DOHH2 (cell line): ENCODE measurements at regions not wholly inside any gene's neighbourhood (a gene's known extent, or its start where the extent isn't known, plus 50 kb on each side); places are given as distances from the start of the nearest gene placed in this dataset.

Source experiments
- H3F3A ChIP-seq: fragments of 200-600 bp; sonication (generic), shearing (Covaris generic); 2 replicates; pipeline ENCODE4 v1.6.0; 2016; ENCODE audit warnings: antibody characterized with exemption, mild to moderate bottlenecking; ENCODE audit not compliant: control insufficient read depth, insufficient read depth
- H3K27ac ChIP-seq: fragments of 200-600 bp; sonication (generic); 2 replicates; pipeline ENCODE4 v1.5.1; 2014; ENCODE audit warnings: low read depth, mild to moderate bottlenecking, low read length, moderate library complexity
- H3K27me3 ChIP-seq: fragments of 200-600 bp; sonication (generic); 2 replicates; pipeline ENCODE4 v1.6.1; 2014; ENCODE audit warnings: mild to moderate bottlenecking, low read length, mixed read lengths; ENCODE audit not compliant: control insufficient read depth
- H3K36me3 ChIP-seq: fragments of 200-600 bp; sonication (generic); 2 replicates; pipeline ENCODE4 v1.6.1; 2014; ENCODE audit warnings: mild to moderate bottlenecking, low read length, moderate library complexity, mixed read lengths; ENCODE audit not compliant: control insufficient read depth
- H3K4me1 ChIP-seq: fragments of 200-600 bp; sonication (generic); 2 replicates; pipeline ENCODE4 v1.6.1; 2014; ENCODE audit warnings: mild to moderate bottlenecking, low read length, mixed read lengths; ENCODE audit not compliant: control insufficient read depth
- H3K4me2 ChIP-seq: fragments of 200-600 bp; sonication (generic); 2 replicates; pipeline ENCODE4 v1.6.0; 2014; ENCODE audit warnings: mild to moderate bottlenecking, low read length, moderate library complexity
- H3K4me3 ChIP-seq: fragments of 200-600 bp; sonication (generic); 2 replicates; pipeline ENCODE4 v1.5.1; 2014; ENCODE audit warnings: mild to moderate bottlenecking, low read length, mixed read lengths
- H3K79me2 ChIP-seq: fragments of 200-600 bp; sonication (generic); 2 replicates; pipeline ENCODE4 v1.6.1; 2014; ENCODE audit warnings: mild to moderate bottlenecking, low read length, mixed read lengths; ENCODE audit not compliant: control insufficient read depth
- H3K9me2 ChIP-seq: fragments of 200-600 bp; sonication (generic); replicated peaks from 2 replicates; pipeline ENCODE4 v1.6.1; 2014; ENCODE audit warnings: mild to moderate bottlenecking, low read length, mixed read lengths; ENCODE audit not compliant: control insufficient read depth
- H3K9me3 ChIP-seq: fragments of 200-600 bp; sonication (generic); 2 replicates; pipeline ENCODE4 v1.6.1; 2014; ENCODE audit warnings: antibody characterized with exemption, low read length, mixed read lengths; ENCODE audit not compliant: control insufficient read depth, insufficient read depth
- H4K20me1 ChIP-seq: fragments of 200-600 bp; sonication (generic); 2 replicates; pipeline ENCODE4 v1.6.0; 2014; ENCODE audit warnings: low read depth, mild to moderate bottlenecking, antibody characterized with exemption, low read length, moderate library complexity; ENCODE audit not compliant: control insufficient read depth, insufficient read depth
- CTCF ChIP-seq: fragments of 200-600 bp; sonication (generic); IDR thresholded peaks from one replicate; pipeline ENCODE4 v1.5.1; 2014; ENCODE audit warnings: antibody characterized with exemption, mild to moderate bottlenecking, low read depth, low read length; ENCODE audit not compliant: poor library complexity, severe bottlenecking
- EZH2phosphoT487 ChIP-seq: fragments of 200-600 bp; sonication (generic); IDR thresholded peaks from 2 replicates; pipeline ENCODE4 v1.6.1; 2017; ENCODE audit warnings: borderline replicate concordance, mild to moderate bottlenecking, antibody characterized with exemption, low read length, moderate library complexity, mixed read lengths

DNA sequence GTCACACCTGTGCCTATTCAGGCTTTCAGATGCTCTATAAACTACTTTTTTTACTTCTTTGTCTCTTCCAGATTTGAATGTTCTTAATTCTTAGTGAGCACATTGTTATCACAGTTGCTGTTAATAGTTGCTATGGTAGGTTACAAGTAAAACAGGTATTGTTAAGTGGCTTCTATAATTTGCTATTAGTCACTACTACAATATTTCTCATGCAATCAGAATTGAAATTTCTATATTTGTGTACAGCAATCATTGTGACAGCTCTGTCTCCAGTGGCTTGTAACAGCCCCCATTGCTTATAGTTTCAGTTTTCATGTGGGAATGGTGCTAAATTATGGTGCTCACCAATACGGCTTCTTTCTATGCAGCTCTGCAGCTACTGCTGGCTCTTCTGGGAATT lies 318.4 kb upstream of the GOLIM4 start:
- Histone ChIP-seq H3K4me1 (no peaks in the 10 kb centered on the region), H3K79me2 (no peaks in the 10 kb centered on the region), H3F3A (no peaks in the 10 kb centered on the region), H3K9me3 (no peaks in the 10 kb centered on the region), H4K20me1 (no peaks in the 10 kb centered on the region), H3K27me3 (no peaks in the 10 kb centered on the region), H3K27ac (no peak overlapping the region), H3K9me2 (no peaks in the 10 kb centered on the region), H3K4me2 (no peak overlapping the region), H3K36me3 (no peaks in the 10 kb centered on the region), H3K4me3 (no peak overlapping the region)
- TF ChIP-seq CTCF (no peak), EZH2phosphoT487 (no peak)

DNA sequence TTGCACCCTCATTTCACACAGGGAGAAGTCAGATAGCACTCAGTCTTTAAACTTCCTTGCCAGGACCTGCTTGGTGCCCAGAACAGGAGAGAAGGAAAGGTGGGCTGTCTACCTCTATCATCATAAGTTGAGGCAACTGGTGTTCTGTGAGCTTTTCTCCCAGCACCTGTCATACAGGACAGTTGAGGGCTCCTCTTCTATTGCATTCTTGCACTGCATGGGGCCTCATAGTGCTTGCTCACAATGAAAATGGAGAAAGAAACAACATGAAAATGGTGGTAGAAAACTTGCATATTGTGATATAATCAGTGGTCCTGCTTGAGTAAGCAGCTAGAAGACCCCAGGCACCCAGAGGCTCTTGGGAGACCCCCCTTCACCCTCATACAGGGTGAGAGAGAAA lies 311.7 kb upstream of the GOLIM4 start:
- H3K4me3 ChIP-seq = no peak overlapping the region
- H3K9me3 ChIP-seq = no peaks in the 10 kb centered on the region
- no peak for TF ChIP-seq CTCF
- no peak for TF ChIP-seq EZH2phosphoT487
- no peaks in the 10 kb centered on the region for H3F3A ChIP-seq
- H3K9me2 ChIP-seq = no peaks in the 10 kb centered on the region
- no peaks in the 10 kb centered on the region for H3K27me3 ChIP-seq
- H3K4me1 ChIP-seq = no peaks in the 10 kb centered on the region
- no peak overlapping the region for H3K27ac ChIP-seq
- no peaks in the 10 kb centered on the region for H4K20me1 ChIP-seq
- H3K79me2 ChIP-seq = no peaks in the 10 kb centered on the region
- no peak overlapping the region for H3K4me2 ChIP-seq
- no peaks in the 10 kb centered on the region for H3K36me3 ChIP-seq

DNA sequence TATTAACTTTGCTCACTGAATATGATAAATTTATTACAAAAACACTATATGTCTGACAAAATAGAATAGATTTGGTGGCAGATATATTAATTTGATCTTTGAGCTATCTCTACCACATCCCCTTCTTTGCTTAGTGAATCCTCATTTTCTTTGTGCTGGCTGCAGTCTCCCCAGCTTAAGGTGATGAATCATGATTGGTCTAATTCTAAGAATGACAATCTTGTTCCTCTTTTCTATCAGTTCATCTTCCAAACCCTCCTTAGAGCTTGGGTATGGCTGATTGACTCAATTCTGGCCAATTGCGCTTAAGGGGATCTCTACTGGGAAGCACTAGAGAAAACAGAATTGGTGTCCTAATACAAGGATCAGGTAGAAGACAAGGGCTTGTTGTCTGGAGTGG lies 309.6 kb upstream of the GOLIM4 start:
- Histone ChIP-seq H3F3A (no peaks in the 10 kb centered on the region), H3K79me2 (no peaks in the 10 kb centered on the region), H3K36me3 (no peaks in the 10 kb centered on the region), H3K9me3 (no peaks in the 10 kb centered on the region), H3K4me1 (no peaks in the 10 kb centered on the region), H3K9me2 (no peaks in the 10 kb centered on the region), H4K20me1 (no peaks in the 10 kb centered on the region), H3K27ac (no peak overlapping the region), H3K4me3 (no peak overlapping the region), H3K27me3 (no peaks in the 10 kb centered on the region), H3K4me2 (no peak overlapping the region)
- TF ChIP-seq EZH2phosphoT487 (no peak), CTCF (no peak)
